GM19452 (cell line): ENCODE measurements at regions not wholly inside any gene's neighbourhood (a gene's known extent, or its start where the extent isn't known, plus 50 kb on each side); places are given as distances from the start of the nearest gene placed in this dataset.

Source experiments
- ATAC-seq: cut with Tn5 transposase; IDR thresholded peaks from one replicate; pipeline ENCODE4 v1.9.1; 2021; ENCODE audit not compliant: unreplicated experiment

GRCh38 chr12:87930033-87930432 is 99.2 kb downstream of the C12orf50 start:
- ATAC-seq: no peak

- no peak for ATAC-seq
These were observed 99.9 kb downstream of the C12orf50 start for GRCh38 chr12:87929346-87929745.

- no peak for ATAC-seq
These were observed 101.2 kb downstream of the C12orf50 start for GRCh38 chr12:87928031-87928430.

DNA sequence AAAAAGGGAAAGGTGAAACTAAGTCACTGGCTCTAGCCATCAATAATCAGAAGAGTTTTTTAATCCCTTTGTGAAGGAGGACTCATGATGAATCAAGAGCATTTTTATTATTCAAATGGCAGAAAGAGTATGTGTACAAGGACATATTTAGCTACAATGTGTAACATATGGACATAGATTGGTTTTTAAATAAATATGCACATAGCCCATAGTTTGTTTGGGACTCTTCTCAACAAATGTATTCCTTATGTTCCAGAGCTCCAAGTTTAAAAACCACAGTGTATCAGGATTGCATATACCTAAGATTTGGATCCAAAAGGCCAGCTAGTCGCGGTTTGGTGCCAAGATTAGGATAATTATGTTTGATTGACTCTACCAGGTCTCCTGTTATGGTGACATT is 104.2 kb downstream of the C12orf50 start:
- no peak for ATAC-seq

GRCh38 chr12:87924149-87924548 is 105.1 kb downstream of the C12orf50 start:
- no peak for ATAC-seq

DNA sequence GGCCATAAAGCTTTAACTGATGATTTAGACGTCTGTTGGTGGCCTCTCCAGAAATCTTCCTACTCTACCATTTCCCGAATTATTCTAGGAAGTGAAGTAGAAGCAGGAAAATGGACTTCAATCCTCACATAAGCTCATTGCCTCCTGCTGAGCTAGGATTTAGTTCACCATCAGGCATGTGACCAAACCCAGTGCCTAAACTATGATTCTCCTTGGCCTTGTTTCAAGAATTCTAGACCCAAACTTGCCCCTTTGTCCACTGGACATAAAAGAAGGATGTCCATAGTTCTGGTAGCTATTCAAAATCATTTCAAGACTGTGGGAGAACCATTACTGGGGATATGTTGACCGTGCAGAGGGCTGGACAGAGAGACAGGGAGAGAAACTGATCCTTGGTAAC is 105.8 kb downstream of the C12orf50 start:
- no peak for ATAC-seq

GRCh38 chr12:87922736-87923135 is 106.5 kb downstream of the C12orf50 start:
- no peak for ATAC-seq

DNA sequence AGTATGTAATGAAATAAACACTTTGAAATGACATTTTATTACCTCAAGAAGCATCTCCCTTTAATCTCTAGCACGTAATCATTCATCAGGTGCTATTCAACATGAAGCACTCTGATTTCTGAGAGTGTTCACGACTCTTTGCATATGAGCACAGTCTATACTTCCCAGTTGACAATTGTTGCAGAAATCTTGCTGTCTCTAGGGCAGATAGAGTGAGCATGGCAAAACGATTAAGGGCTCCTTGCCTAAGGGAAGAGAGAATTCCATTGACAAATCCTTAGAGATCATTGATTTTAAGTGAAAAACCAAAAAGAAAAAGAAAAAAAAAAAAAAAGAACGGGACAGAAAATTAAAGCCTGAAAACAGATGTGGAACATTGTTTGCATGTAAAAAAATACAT is 107.6 kb downstream of the C12orf50 start:
- no peak for ATAC-seq

DNA sequence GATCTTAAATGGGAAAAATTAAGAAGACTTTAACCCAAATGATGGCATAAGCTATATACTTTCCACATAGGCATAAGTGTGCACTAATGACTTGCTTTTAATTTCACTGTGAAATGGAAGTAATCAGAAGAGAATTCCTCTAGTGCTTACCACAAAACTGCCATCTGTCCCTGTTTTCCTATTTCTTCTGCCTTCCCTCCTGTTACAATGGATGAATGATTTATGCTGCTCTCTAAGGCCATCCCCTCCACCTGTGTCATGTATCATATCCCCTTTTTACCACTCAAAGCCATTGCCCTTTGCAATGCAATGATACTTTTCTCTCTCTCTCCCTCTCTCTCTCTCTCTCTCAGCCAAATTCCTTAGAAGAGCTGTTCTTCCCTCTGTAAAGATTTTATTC is 109.1 kb downstream of the C12orf50 start:
- ATAC-seq: no peak

- ATAC-seq: no peak
These were observed 127.7 kb downstream of the C12orf50 start for GRCh38 chr12:87901457-87901856.

GRCh38 chr12:87897662-87898061 is 131.5 kb downstream of the C12orf50 start:
- no peak for ATAC-seq

GRCh38 chr12:87883806-87884205 is 145.4 kb downstream of the C12orf50 start:
- no peak for ATAC-seq

DNA sequence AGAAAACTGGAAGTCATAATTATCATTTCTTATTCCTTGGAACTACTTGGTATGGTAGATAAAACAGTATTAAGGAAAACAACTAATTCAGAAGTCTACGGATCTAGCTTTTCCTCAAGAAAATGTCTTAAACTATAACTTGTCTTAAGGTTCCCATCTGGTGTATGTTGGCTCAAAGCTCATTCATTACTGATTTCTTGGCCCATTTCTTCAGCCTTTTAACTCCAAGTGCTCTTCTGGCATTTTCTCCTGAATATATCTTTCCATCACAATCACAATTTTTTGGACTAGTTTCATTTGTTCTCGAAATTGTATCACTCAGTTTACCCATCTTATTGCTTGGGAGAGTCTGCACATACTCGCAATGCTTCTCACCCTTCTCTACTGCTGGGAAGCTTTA is 150.1 kb downstream of the C12orf50 start:
- no peak for ATAC-seq

GRCh38 chr12:87870493-87871460 is 158.4 kb downstream of the C12orf50 start:
- no peak for ATAC-seq

DNA sequence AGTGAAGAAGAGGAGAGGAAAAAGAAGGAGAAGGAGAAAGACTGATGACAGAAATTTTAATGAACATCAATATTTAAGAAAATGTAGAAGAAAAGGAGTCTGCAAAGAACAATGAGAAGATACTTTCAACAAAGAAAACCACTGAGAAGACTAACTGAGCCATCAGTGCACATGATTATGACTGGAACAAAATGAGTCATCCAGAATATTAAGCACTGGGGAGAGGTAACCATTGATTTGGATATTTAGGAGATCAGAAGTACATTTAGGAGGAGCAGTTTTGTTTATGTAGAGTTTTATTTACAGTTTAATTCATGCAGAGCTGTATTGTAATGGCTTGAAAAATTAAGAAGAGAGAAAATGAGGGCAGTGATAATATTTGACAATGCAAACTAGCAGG is 159.1 kb downstream of the C12orf50 start:
- ATAC-seq: no peak

DNA sequence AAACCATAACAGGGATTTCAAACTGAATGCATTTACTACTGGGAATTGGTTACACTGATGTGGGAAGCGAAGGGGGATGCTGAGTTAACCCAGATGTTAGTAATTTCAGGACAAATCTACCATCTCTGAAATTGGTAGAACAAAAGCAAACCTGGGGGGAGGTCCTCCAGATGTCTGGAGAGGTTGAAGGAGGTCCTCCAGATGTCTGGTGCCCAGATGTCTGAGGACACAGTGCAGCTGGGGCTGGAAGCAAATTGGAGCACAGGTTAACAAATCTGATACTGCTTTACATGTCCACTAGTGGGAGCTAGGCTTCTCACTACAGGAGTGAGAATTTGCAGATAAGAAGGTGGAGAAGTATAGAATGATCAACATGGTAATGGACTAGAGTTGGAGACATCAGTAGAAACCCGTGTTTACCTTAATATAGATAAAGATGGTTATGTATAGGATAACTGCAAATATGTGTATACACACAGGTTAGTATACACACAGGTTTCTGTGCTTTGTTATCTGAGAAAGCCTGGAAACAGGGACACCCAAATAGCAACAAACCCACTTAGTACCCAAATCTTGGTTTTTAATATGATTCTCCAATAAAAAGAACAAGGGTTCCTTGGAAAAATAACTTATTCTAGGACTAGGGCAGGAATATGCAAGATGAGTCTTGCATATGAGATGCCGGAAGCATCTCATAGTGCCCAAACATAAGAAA is 162.5 kb downstream of the C12orf50 start:
- ATAC-seq: no peak

DNA sequence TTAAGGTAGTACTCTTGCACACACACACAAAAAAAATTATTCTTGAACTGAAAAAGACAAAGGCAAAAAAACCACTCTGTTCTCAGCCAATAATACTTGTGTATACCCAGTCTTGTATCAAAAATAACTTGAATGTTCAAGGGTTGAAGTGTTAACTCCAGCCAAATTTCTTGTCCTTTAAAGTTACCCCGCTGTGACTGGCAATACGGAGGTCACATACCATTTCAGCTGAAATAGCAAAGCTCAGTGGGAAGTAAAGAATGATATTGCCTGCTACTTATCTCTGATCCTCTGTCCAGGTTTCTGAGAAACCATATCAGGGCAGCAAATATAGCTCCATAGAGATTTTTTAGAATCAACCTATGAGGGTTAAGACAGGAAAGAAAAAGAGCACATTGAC is 167.4 kb downstream of the C12orf50 start:
- no peak for ATAC-seq

GRCh38 chr12:87853448-87854003 is 175.7 kb downstream of the C12orf50 start:
- ATAC-seq: no peak

GRCh38 chr12:87849074-87849473 is 180.1 kb downstream of the C12orf50 start:
- ATAC-seq: no peak

- ATAC-seq: peak; percentile 77
These were observed 180.8 kb downstream of the C12orf50 start for GRCh38 chr12:87848248-87848868.

GRCh38 chr12:87847147-87847546 is 182.1 kb downstream of the C12orf50 start:
- no peak for ATAC-seq
